HG03442 (cell line): ENCODE measurements at regions not wholly inside any gene's neighbourhood (a gene's known extent, or its start where the extent isn't known, plus 50 kb on each side); places are given as distances from the start of the nearest gene placed in this dataset.
"Not testable (repeated sequence)": the region's sequence is repeated elsewhere in the genome, so short reads cannot be mapped to it uniquely, and the experiment has no call there.

ENCODE experiments used
- ATAC-seq: cut with Tn5 transposase; IDR thresholded peaks from one replicate; pipeline ENCODE4 v1.9.1; 2021; ENCODE audit warnings: mild to moderate bottlenecking, moderate library complexity; ENCODE audit not compliant: unreplicated experiment

DNA sequence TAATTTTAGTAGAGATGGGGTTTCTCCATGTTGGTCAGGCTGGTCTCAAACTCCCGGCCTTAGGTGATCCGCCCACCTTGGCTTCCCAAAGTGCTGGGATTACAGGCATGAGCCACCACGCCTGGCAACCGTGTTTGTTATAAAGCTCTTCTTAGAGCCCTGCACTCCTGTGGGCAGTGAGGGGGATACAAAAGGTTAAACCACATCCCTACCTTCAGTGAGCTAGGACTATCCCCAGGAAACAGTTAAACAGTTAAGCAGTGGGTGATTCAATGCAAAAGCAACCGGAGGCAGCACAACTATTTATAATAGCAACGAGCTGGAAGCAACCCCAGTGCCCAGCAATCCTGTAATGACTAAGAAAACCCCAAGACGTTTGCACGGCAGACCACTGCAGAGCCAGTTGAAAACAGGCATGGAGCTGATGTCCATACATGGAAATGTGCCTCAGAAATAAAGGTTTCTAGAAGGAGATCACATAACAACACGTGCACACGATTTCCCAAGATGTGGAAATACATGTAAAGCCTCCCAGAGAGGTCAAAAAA is 107.2 kb upstream of the LYZL2 start:
- ATAC-seq = peak; percentile 84

DNA sequence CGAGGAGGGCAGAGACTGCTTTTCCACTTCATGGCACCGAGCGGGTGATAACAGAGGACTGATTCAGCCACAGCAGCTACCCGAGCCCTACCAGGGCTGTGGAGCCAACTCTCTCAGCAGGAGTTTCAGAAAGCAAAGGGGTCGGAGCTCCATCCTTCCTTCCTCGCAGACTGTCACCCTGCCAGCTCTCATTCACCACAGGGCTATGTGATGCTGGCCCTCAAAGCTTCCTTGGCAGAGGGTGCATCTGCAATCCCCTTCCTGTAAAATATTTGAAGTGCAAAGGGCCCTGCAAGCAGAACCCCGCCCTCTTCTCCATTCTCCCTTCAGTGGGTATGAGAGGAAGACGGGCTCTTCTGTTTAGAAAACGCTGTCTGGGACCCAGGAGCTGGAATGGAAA is 105.3 kb upstream of the LYZL2 start:
- ATAC-seq = no peak

DNA sequence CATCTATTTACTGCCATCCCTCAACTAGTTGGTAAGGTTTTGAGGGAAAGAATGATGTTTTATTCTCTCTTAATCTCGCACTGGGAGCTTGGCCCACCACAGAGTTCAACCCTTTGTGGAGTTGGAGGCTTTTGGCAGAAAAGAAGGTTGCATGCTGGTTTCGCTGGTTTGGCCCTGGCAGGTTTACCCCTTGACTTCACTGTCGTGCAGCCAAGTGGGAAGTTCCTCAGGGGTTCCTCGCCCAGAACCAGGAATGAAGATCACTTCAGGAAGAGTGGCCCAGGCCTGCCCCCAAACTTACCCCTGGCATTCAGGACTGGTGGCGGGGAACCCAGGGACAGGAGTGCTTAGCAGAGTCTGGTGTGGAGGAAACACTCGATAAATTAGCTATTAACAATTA is 103.1 kb upstream of the LYZL2 start:
- no peak for ATAC-seq

DNA sequence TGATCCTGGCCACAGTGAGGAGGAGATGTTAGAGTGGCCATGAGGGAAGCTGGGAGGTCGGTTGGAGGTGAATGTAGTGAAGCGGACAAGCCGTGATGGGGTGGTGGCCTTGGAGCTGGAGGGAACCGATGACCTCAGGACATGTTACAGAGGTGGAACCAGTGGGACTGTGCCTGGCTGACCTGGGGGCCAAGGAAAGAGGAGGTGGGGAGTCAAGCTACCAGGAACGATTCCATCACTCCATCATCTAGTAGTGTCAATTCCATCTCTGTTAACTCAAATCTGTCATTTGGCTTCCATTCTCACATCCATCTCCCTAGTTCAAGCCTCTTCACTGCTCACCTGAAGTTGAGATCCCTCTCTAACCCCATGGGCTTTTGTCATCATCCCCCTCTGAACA is 102.4 kb upstream of the LYZL2 start:
- no peak for ATAC-seq

DNA sequence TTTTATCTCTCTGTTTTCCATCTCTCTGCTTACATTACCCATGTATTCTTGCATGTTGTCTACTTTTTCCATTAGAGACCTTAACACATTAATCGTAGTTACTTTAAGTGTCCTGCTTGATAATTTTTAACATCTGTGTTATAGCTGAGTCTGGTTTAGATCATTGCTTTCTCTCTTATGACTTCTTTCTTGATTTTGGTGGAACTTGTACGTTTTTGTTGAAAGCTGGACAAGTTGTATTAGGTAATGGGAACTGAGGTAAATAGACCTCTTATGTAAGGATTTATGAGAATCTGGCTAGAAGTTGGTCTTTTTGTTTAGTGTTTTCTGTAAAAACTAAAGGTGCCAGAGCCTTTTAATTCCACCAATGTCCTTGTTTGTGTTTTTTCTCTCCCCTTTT is 100.8 kb upstream of the LYZL2 start:
- ATAC-seq = no peak

DNA sequence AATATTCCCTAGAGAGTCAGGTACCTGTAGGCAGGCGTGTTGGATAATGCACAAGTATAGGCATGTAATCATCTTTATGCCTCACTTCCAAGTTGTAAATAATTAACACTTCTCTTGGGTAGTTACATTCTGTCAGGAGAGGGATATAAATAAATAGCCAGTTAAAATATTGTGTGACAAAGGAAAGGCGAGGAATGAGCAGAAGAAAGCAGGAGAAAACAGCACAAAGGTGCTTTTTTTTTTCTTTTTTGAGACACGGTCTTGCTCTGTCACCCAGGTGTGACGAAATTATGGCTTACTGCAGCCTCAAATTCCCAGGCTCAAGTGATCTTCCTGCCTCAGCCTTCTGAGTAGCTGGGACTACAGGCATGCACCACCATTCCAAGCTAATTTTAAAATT is 99.2 kb upstream of the LYZL2 start:
- no peak for ATAC-seq

DNA sequence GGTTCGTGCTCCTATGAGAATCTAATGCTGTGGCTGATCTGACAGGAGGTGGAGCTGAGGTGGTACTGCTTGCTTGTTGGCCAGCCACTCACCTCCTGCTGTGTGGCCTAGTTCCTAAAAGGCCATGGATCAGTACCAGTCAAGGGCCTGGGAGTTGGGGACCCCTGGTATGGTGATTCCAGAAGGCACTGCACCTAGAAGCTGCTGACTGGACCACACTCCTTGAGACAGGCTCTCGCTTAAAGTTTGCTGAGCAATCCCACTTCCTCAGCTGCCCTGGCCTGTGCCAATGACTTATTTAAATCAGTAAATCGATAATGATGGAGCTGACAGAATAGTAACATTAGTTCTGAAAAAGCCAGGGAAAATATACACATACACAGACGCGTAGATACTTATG is 98.6 kb upstream of the LYZL2 start:
- ATAC-seq = no peak

DNA sequence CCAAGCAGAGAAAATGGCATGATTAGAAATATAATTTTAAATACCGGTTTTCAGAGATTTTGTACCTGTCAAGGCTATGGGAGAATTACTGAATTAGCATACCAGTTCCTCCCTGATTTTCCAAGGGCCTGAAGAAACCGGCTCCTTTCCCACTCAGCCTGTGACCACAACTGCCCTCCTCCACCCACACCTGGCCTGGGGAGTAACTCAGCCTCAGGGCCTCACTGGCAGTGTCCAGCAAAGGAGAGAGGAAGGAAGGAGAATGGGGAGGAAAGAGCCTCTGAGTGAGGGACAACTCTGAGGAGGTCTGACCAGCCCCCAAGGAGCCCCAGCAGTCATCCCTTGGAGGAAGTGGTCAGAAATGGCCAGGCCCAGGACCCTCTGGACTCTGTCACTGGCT is 98.0 kb upstream of the LYZL2 start:
- ATAC-seq = no peak

DNA sequence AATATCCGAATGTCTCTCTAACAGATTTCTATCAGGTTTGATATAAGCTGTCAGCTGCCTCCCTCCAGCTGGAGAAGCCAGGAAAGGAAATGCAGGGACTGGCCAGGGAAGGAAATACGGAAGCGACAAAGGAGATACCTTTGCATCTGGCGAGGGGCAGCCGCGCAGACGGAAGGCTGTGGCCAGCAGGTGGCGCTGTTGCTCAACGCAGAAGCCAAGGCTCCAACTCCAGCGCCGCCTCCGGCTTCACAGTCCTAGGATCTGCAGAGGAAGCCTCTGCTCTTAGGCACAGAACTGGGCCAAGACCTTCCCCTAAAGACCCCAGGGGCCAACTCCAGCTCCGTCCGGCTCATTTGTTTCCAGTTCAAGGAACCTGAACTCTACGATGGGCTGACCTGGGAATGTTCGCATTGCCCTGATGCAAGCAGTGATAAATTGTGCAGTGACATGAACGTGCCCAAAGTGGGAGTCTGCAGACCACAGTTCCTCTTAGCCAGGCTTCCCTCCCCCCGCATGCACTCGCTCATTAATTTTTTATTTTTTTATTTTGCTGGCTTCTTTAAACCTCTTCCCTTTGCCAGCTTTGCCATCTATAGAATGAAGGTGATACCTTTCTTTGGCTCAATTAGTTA is 97.3 kb upstream of the LYZL2 start:
- peak; percentile 78 for ATAC-seq

DNA sequence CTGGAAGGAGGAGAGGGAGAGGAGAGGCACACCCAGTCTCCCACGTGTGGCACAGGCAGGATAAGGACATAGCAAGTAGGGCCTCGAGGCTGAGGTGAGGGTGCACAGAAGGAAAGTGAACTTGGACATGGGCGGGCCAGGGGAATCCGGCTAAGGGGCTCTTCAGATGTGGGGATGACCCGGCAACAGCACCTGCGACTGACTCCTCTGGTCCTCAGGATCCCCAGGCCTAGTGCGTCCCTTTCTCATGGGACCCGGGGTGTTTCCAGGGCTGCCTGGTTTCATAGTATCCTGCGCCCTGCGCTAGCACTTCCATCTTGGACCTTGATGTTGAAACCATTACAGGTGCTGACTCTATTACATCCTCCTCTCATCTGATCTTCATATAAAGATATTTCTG is 96.1 kb upstream of the LYZL2 start:
- no peak for ATAC-seq

DNA sequence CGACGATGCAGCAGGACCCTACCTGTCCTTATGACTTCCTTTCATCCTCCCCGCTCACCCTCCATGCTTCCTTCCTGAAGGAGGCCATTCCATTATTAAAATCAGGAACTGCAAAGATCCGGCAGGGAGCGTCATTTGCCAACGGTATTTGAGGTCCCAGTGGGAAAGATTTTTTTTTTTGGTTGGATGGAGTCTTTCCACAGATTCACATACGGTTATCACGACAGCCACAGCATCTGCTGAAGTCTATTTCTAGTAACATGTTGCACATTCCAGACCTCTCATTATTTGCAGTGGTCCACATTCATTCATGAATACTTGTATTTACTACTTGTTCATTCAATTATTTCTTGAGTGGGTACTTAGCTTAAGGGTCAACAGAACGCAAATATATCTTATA is 94.7 kb upstream of the LYZL2 start:
- ATAC-seq = no peak

DNA sequence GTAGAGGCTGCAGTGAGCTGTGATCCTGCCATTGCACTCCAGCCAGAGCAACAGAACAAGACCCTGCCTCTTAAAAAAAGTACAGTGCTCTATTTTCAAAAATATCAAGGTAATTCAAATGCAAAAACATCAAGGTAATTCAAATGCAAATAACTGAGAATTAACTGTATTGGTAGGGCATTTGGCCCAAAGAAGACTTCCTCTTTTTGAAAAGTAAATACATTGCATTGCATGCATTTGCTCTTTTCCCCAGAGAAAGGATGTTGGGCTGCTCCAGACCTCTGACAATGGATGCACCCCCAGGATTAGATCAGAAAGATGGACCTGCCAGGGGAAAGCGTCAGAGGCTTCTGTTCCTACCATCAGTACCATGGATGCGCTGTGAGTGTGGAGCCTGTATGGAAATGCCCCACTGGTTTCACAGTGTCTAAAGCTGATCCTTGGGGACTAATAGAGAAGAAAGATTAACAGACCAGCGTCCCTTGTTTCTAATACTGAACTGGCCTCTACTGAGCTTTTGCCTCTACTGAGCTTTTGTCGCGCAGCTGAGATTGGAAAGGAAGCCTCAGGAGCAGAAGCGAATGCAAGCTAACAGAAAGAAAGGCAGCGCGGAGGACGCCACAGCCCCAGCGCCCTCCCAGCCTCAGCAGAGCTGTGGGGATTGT is 93.5 kb upstream of the LYZL2 start:
- no peak for ATAC-seq

DNA sequence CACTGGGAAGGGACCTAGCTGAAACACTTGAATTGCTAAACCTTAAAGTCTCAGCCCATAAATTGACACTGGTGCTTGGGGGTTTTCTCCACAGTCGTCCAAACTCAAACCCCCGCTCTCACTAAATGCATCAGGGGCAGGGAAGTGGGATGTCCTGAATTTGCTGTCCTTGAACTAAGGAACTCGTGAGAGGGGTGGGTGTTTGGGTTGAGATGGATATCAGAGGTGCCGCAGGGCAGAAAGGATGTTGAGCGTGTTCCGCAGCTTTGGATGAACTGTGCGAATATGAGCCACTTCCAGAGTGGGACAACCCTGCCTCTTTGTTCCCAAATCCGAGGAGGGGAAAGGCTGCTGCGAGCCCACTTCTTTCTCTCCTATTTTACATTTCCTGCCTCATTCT is 90.3 kb upstream of the LYZL2 start:
- no peak for ATAC-seq

DNA sequence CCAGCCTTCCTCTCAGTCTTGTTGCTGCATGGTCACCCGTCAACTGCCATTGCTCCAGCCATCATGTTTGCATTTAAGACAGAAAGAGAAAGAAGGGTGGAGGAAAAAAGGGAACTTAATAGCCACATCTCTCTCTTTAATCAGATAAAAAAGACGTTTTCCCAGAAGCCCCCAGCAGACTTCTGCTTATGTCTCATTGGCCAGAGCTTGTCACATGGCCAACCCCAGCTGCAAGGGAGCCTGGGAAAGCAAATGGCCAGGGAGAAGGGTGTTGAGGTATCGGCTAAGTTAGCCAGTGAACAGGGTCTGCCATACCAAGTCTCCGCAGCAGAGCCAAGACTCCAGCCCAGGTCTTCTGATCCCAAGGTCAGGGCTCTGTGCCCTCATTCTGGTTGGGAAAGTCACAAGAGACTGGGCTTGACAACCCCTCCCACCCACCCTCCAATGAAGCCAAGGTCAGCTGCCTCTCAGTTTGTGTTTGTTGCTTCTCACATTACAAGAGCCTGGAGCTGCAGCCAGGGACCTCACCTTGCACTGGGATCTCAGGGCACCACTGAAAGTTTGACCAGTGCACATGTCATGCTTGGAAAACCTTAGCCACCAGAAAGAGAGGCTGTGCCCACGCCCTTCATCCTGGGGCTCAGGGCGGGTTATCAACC is 80.3 kb upstream of the LYZL2 start:
- no peak for ATAC-seq

DNA sequence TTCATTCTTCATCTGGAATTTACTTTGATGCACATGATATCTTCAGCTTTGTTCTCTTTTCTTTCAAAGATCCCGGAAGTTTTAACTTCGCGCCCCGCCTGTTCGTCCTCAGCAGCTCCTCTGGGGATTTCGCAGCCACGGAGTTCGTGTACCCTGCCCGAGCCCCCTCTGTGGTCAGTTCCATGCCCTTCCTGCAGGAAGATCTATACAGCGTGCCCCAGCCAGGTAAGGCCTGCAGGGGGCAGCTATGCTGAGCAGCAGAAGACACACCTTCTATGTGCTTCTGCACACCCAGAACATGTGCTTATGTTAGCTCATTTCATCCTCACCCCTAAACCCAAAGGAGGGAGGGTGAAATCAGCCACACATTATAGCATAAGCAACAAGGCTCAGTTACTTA is 79.7 kb upstream of the LYZL2 start:
- ATAC-seq = no peak

DNA sequence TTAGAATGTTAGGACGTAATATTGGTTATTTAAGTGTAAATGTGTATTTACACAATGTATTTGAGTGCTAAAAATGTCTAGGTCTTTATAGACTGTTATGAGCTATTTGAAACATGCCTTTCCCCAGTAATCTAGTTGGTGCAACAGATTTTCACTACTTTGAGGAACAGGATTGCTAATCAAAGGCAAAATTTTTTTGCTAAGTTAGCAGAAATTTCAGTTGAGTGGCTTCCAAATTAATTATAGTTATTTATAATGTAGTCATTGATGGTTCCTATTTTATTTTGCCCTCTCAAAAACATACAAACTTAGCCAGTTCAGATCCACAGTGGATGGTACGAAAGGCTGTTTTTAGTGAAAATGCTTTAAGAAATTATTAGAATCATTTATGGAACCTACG is 78.7 kb upstream of the LYZL2 start:
- ATAC-seq = no peak

DNA sequence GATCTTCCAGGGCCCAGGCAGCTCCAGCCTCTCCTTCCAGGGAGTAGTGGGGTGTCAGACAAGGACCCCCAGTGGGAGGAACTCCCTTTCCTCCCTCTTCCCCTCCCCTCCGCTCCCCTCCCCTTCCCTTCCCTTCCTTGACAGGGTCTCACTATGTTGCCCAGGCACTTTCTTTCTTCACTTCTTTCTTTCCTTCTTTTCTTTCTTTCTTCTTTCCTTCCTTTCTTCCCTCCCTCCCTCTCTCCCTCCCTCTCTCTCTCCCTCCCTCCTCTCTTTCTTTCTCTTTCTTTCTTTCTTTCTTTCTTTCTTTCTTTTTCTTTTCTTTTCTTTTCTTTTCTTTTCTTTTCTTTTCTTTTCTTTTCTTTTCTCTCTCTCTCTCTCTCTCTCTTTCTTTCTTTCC is 76.6 kb upstream of the LYZL2 start:
- ATAC-seq = not testable (repeated sequence)

DNA sequence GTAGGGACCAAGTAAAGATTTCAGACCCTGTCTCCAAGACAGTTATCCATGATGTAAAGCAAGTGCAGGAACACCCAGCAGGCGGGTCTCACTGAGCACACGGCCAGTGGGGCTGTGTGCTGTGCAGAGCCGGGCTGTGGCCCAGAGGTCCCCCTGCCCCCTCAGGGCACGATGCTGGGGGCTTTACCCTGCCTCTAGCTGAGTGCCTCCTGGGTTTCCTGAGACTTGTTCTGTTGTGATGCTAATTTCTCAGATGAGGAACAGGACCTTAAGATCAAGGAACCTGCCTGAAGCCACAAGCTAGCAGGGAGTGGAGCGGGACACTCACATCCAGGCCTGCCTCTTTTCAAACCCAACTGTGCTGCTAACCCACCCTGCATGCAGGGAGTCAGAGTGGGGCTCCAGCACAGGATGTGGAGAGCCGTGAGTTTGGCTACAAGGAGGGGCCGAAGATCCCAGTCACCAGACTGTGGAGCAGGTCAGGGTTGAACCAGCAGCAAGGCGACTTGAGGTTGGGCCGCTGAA is 76.1 kb upstream of the LYZL2 start:
- ATAC-seq = peak; percentile 4

DNA sequence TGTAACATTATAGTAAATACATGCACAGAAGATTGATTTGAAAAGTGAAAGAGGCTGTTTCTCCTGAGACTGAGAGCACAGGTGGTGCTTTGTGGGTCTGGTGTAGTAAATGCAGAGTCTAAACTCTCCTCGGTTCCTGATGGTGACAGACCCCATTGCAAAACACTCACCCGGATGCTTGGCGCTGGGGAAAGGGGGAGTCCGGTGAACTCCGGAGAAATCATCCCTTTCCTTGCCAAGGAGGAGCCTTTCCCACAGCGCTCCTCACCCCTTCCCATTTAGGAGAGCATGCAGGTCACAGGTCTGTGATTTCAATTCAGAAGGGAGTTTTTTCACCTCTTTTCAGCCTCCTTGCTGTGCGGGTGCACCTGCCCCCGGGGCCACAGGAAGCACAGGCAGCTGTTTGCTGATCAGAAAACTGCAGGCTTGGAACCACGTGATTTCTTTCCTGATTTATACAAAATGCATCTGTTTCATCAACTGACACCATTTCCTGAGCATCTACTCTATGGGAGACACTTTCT is 75.6 kb upstream of the LYZL2 start:
- peak; percentile 42 for ATAC-seq

DNA sequence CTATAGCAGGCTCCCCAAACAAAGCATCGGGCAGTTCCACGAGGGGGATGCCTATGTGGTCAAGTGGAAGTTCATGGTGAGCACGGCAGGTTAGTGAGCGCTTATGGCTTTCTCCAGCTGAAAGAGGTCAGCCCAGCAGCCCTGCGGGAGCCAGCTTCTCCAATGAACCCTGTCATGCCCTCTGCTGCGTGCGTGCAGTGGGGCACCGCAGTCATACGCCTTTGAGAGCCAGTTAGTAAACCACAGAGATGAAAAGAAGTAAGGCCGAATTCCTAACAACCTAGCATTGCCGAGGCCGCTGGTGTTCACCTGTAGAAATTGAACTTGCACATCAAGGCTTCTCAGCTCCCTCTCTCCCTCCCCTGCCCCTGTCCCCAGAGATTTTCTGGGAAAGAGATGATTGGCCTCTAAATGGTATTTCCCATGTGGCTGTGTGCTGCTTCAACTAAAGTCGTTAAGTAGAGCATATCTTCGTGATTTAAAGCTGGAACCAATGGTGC is 75.1 kb upstream of the LYZL2 start:
- peak; percentile 9 for ATAC-seq

DNA sequence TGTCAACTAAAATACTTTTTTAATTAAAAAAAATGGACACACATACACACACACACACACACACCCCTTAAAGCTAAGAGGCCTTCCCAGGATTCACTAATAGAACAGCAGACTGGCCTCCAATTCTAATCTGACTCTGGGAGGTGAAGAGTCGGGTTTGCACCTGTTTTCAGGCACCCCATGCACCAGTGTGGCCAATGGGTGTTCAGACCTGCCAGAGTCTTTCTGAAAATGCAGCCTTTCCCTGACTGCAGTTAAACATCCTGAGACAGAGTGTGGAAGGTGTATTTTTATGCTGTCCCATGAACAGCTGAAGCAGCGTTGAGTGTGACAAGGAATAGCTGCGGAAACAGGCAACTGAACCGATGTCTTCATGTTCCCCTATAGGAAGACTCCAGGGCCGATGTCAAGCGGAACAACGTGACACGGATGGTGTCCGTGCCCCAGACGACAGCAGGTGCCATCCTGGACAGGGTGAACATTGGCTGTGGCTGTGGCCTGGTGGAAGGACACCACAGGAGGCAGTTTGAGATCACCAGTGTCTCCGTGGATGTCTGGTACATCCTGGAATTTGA is 74.6 kb upstream of the LYZL2 start:
- no peak for ATAC-seq
